Mesenchymal stem cell (in vitro differentiated cells and primary cell): ENCODE measurements at regions not wholly inside any gene's neighbourhood (a gene's known extent, or its start where the extent isn't known, plus 50 kb on each side); places are given as distances from the start of the nearest gene placed in this dataset.

ENCODE experiments used
- DNase-seq: peaks from one replicate; pipeline ENCODE4 v3.0.0-alpha.2; 2013
- H2AFZ ChIP-seq: one replicate; pipeline ENCODE4 v1.6.1; 2013; ENCODE audit warnings: low read depth, mild to moderate bottlenecking, control low read depth, inconsistent platforms, low read length, moderate library complexity
- H2AK5ac ChIP-seq: 2 replicates; pipeline ENCODE4 v1.6.1; 2013; ENCODE audit warnings: low read length, moderate library complexity, mild to moderate bottlenecking, inconsistent platforms; ENCODE audit not compliant: severe bottlenecking
- H2BK120ac ChIP-seq: one replicate; pipeline ENCODE4 v1.6.1; 2013; ENCODE audit warnings: low read depth, mild to moderate bottlenecking, inconsistent platforms, low read length, moderate library complexity
- H2BK12ac ChIP-seq, 2 experiments: one replicate each; pipeline ENCODE4 v1.6.1; 2013; ENCODE audit warnings: inconsistent platforms in 2 of 2, low read length in 2 of 2, mild to moderate bottlenecking in 2 of 2, moderate library complexity in 2 of 2, control low read depth in 1 of 2
- H2BK15ac ChIP-seq: one replicate; pipeline ENCODE4 v1.6.1; 2013; ENCODE audit warnings: mild to moderate bottlenecking, low read depth, inconsistent platforms; ENCODE audit not compliant: poor library complexity, severe bottlenecking
- H2BK5ac ChIP-seq: 2 replicates; pipeline ENCODE4 v1.6.1; 2013; ENCODE audit warnings: low read depth, mild to moderate bottlenecking, low read length, control low read depth, inconsistent platforms; ENCODE audit not compliant: poor library complexity, severe bottlenecking
- H3K14ac ChIP-seq, 2 experiments: one replicate each; pipeline ENCODE4 v1.6.1; 2013; ENCODE audit warnings: inconsistent platforms in 2 of 2, low read length in 2 of 2, control low read depth in 1 of 2, mild to moderate bottlenecking in 1 of 2, moderate library complexity in 1 of 2
- H3K18ac ChIP-seq, 2 experiments: one replicate each; pipeline ENCODE4 v1.6.1; 2013; ENCODE audit warnings: inconsistent platforms in 2 of 2, low read length in 2 of 2, control low read depth in 1 of 2, low read depth in 1 of 2, mild to moderate bottlenecking in 1 of 2
- H3K23ac ChIP-seq, 2 experiments: one replicate each; pipeline ENCODE4 v1.6.1; 2013; ENCODE audit warnings: inconsistent platforms in 2 of 2, low read length in 2 of 2, mild to moderate bottlenecking in 2 of 2, moderate library complexity in 2 of 2, control low read depth in 1 of 2
- H3K27ac ChIP-seq: 2 replicates; pipeline ENCODE4 v1.5.1; 2013; ENCODE audit warnings: mild to moderate bottlenecking, moderate library complexity, low read length, control low read depth, inconsistent platforms; ENCODE audit not compliant: poor library complexity, severe bottlenecking
- H3K27me3 ChIP-seq, 2 experiments: 2 replicates each; pipeline versions ENCODE4 v1.6.1 to v1.7.0; 2013; ENCODE audit warnings: low read length in 2 of 2, mild to moderate bottlenecking in 2 of 2, moderate library complexity in 2 of 2, control low read depth in 1 of 2, inconsistent platforms in 1 of 2; ENCODE audit not compliant: control insufficient read depth in 1 of 2, insufficient read depth in 1 of 2
- H3K36me3 ChIP-seq, 2 experiments: 2 replicates each; pipeline versions ENCODE4 v1.6.1 to v1.7.0; 2013; ENCODE audit warnings: low read length in 2 of 2, control low read depth in 1 of 2, inconsistent platforms in 1 of 2, low read depth in 1 of 2, mild to moderate bottlenecking in 1 of 2; ENCODE audit not compliant: insufficient read depth in 2 of 2, control insufficient read depth in 1 of 2
- H3K4ac ChIP-seq, 2 experiments: one replicate each; pipeline ENCODE4 v1.6.1; 2013; ENCODE audit warnings: inconsistent platforms in 2 of 2, low read length in 2 of 2, mild to moderate bottlenecking in 2 of 2, moderate library complexity in 2 of 2, control low read depth in 1 of 2, low read depth in 1 of 2
- H3K4me1 ChIP-seq: 2 replicates; pipeline ENCODE4 v1.6.1; 2013; ENCODE audit warnings: low read depth, low read length, control low read depth; ENCODE audit not compliant: control insufficient read depth, insufficient read depth
- H3K4me2 ChIP-seq: 2 replicates; pipeline ENCODE4 v1.6.1; 2013; ENCODE audit warnings: low read length, mild to moderate bottlenecking, inconsistent platforms; ENCODE audit not compliant: poor library complexity, severe bottlenecking
- H3K4me3 ChIP-seq, 2 experiments: 2 replicates each; pipeline versions ENCODE4 v1.5.1 to v1.7.0; 2013; ENCODE audit warnings: low read length in 2 of 2, mild to moderate bottlenecking in 2 of 2, control low read depth in 1 of 2, low read depth in 1 of 2; ENCODE audit not compliant: insufficient read depth in 1 of 2
- H3K79me1 ChIP-seq: replicated peaks from 2 replicates; pipeline ENCODE4 v1.6.1; 2013; ENCODE audit warnings: mild to moderate bottlenecking, control low read depth, low read length, inconsistent platforms; ENCODE audit not compliant: poor library complexity, severe bottlenecking
- H3K9ac ChIP-seq: 2 replicates; pipeline ENCODE4 v1.7.0; 2013; ENCODE audit warnings: mild to moderate bottlenecking, low read length, moderate library complexity
- H3K9me3 ChIP-seq: 2 replicates; pipeline ENCODE4 v1.7.0; 2013; ENCODE audit warnings: mild to moderate bottlenecking, low read length; ENCODE audit not compliant: control insufficient read depth
- H4K8ac ChIP-seq: one replicate; pipeline ENCODE4 v1.6.1; 2013; ENCODE audit warnings: inconsistent platforms, mild to moderate bottlenecking, low read length, moderate library complexity
- H4K91ac ChIP-seq: one replicate; pipeline ENCODE4 v1.6.1; 2013; ENCODE audit warnings: mild to moderate bottlenecking, low read length, inconsistent platforms
- WGBS: methylation state at CpG from one replicate; pipeline ENCODE4 v1.1.7; 2013; ENCODE audit warnings: mixed read lengths; 5-methylcytosine and 5-hydroxymethylcytosine counted together

DNA sequence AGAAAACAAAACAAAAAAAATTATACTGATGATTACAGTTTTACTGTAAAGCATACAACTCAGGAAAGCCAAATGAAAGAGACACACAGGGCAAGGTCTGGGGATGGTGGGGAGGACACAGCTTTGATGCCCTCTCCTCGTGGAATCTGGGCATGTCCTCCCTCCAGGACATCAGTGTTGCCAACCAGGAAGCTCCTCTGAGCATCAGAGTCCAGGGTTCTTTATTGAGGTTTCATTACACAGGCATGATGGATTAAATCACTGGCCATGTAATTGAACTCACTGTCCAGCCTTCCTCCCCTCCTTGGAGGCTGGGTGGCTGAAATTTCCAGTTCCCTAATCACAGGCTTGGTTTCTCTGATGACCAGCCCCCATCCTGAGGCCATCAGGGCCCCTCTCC lies 89.6 kb upstream of the MIER3 start:
- no peak overlapping the region for H2BK12ac ChIP-seq
- no peak overlapping the region for H2AFZ ChIP-seq

DNA sequence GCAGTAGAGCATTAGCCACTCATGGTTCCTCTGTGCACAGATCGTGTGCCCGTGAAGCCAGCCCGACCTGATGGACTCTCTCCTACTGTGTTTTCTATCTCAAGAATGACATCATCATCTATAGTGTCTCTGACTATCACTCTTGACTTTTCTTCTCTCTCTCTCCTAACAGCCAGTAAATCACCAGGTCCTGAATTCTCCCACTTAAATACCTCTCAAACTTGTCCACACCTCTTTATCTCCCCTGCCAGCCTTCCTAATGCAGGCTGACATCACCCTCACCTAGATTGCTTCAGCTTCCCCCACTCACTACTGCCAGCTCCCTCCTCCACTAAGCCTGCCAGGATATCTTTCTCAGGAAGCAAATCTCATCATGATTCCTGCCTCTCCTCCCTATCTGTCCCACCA lies 90.6 kb upstream of the MIER3 start:
- no peak overlapping the region for H3K4me2 ChIP-seq
- H3K4me3 ChIP-seq, result no peak overlapping the region
- H3K4ac ChIP-seq, result no peak overlapping the region
- H4K8ac ChIP-seq, result no peak overlapping the region
- H2BK12ac ChIP-seq, result no peak overlapping the region
- no peaks in the 10 kb centered on the region for H3K79me1 ChIP-seq
- H2BK15ac ChIP-seq, result no peak overlapping the region
- no peak overlapping the region for H3K27ac ChIP-seq
- H2AK5ac ChIP-seq, result no peak overlapping the region
- H3K9ac ChIP-seq, result no peak overlapping the region
- no peak overlapping the region for H2BK5ac ChIP-seq
- no peak overlapping the region for H3K23ac ChIP-seq
- H3K27me3 ChIP-seq, result peaks cover 0 to 9% of the 10 kb centered on the region in 2 experiments
- no peaks in the 10 kb centered on the region for H3K9me3 ChIP-seq
- no peaks in the 10 kb centered on the region for H3K36me3 ChIP-seq
- H3K18ac ChIP-seq, result no peak overlapping the region
- no peak overlapping the region for H2BK120ac ChIP-seq
- no peak overlapping the region for H2AFZ ChIP-seq
- 97% methylated on average over 3 of the region's 3 CpGs for WGBS
- H3K4me1 ChIP-seq, result no peaks in the 10 kb centered on the region
- H4K91ac ChIP-seq, result no peak overlapping the region
- no peak overlapping the region for H3K14ac ChIP-seq
- no peak for DNase-seq

More for the DNA sequence above, 89.6 kb upstream of the MIER3 start:
- Histone ChIP-seq H2BK120ac (no peak overlapping the region), H2BK15ac (no peak overlapping the region), H3K4me2 (no peak overlapping the region), H4K91ac (no peak overlapping the region), H3K18ac (no peak overlapping the region), H3K27me3 (peaks cover 0 to 9% of the 10 kb centered on the region in 2 experiments), H3K23ac (no peak overlapping the region), H3K9ac (no peak overlapping the region), H3K4me1 (no peaks in the 10 kb centered on the region), H3K4me3 (no peak overlapping the region), H3K36me3 (no peaks in the 10 kb centered on the region), H3K14ac (no peak overlapping the region), H3K9me3 (no peaks in the 10 kb centered on the region), H3K79me1 (no peaks in the 10 kb centered on the region), H2BK5ac (no peak overlapping the region), H3K27ac (no peak overlapping the region), H2AK5ac (no peak overlapping the region), H4K8ac (no peak overlapping the region), H3K4ac (no peak overlapping the region)
- no peak for DNase-seq
- 50% methylated on average over 1 of the region's 1 CpG for WGBS

DNA sequence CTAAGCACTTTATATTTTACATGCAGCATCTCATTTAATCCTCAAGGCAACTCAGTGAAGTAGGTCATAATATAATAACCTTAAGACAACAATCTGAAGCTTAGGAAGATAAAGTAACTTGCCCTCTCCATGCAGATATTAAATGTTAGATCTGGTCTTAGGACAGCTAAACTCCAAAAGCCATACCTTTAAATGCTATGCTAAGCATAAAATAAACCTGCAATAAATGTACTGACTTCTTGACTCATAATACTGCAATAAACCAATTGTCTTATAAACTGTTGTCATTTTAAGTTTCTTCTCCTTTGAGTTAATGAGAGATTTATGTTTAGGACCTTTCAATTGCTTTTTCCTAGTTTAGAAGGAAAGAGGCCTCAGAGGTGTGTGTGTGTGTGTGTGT lies 102.2 kb upstream of the MIER3 start:
- DNase-seq, result no peak
- Histone ChIP-seq H2AFZ (no peak overlapping the region), H2BK12ac (no peak overlapping the region), H3K14ac (no peak overlapping the region), H2AK5ac (no peak overlapping the region), H3K9ac (no peak overlapping the region), H3K4me1 (no peaks in the 10 kb centered on the region), H3K4me2 (no peak overlapping the region), H3K79me1 (no peaks in the 10 kb centered on the region), H3K27ac (no peak overlapping the region), H3K4me3 (no peak overlapping the region), H4K91ac (no peak overlapping the region), H3K4ac (no peak overlapping the region), H3K18ac (no peak overlapping the region), H3K27me3 (peaks cover 0 to 7% of the 10 kb centered on the region in 2 experiments), H4K8ac (no peak overlapping the region), H2BK15ac (no peak overlapping the region), H2BK120ac (no peak overlapping the region), H3K23ac (no peak overlapping the region), H3K36me3 (no peaks in the 10 kb centered on the region), H3K9me3 (no peaks in the 10 kb centered on the region), H2BK5ac (no peak overlapping the region)

- Histone ChIP-seq H2BK15ac (no peak overlapping the region), H3K14ac (no peak overlapping the region), H4K8ac (no peak overlapping the region), H3K36me3 (no peaks in the 10 kb centered on the region), H2BK12ac (no peak overlapping the region), H3K23ac (no peak overlapping the region), H3K4me1 (no peaks in the 10 kb centered on the region), H3K9ac (no peak overlapping the region), H3K4ac (no peak overlapping the region), H3K79me1 (no peaks in the 10 kb centered on the region), H3K27ac (no peak overlapping the region), H3K27me3 (peaks cover 0 to 7% of the 10 kb centered on the region in 2 experiments), H2BK5ac (no peak overlapping the region), H2AFZ (no peak overlapping the region), H2BK120ac (no peak overlapping the region), H3K9me3 (no peaks in the 10 kb centered on the region), H4K91ac (no peak overlapping the region), H2AK5ac (no peak overlapping the region), H3K18ac (no peak overlapping the region), H3K4me3 (no peak overlapping the region), H3K4me2 (no peak overlapping the region)
- WGBS, result 90% methylated on average over 1 of the region's 1 CpG
- DNase-seq, result no peak
Observed at GRCh38 chr5:57054671-57055070, 102.7 kb upstream of the MIER3 start.
